ENCODE measurements at regions not wholly inside any gene's neighbourhood (a gene's known extent, or its start where the extent isn't known, plus 50 kb on each side); places are given as distances from the start of the nearest gene placed in this dataset.

DNA sequence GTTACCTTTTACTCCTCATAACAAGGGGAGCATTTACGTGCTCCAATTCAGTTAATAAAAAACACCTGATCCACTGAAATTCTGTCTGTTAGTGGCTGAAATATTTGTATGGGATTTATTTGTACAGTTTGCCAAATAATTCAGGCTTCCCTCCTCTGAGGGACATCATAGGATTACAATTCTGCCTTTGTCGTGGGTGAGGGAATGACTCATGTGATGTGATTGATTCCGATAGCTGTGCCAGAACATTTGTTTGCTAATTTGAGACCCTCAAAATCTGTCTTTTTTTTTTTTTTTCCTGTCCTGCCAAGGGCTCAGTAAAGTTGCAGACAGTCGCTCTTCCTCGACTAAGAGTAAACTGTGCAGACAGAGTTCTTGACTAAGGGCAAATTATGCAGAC, 612.6 kb upstream of the CDH2 start:
- intact Hi-C loops (cut with micrococcal nuclease), result no loop called here
- Mint-ChIP-seq H3K27ac (no peak overlapping the region), H3K27me3 (no peaks in the 10 kb centered on the region), H3K9me3 (no peaks in the 10 kb centered on the region), H3K4me3 (no peak overlapping the region), H3K36me3 (ENCODE audit: low read depth) (no peaks in the 10 kb centered on the region), H3K4me1 (no peaks in the 10 kb centered on the region)
- TF ChIP-seq, protein P1, sequence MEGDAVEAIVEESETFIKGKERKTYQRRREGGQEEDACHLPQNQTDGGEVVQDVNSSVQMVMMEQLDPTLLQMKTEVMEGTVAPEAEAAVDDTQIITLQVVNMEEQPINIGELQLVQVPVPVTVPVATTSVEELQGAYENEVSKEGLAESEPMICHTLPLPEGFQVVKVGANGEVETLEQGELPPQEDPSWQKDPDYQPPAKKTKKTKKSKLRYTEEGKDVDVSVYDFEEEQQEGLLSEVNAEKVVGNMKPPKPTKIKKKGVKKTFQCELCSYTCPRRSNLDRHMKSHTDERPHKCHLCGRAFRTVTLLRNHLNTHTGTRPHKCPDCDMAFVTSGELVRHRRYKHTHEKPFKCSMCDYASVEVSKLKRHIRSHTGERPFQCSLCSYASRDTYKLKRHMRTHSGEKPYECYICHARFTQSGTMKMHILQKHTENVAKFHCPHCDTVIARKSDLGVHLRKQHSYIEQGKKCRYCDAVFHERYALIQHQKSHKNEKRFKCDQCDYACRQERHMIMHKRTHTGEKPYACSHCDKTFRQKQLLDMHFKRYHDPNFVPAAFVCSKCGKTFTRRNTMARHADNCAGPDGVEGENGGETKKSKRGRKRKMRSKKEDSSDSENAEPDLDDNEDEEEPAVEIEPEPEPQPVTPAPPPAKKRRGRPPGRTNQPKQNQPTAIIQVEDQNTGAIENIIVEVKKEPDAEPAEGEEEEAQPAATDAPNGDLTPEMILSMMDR (IDR thresholded peaks at IDR 0.05), result no peak
- CTCF ChIA-PET, result no interaction called here
- POLR2A ChIA-PET, result no interaction called here
- ATAC-seq (ENCODE audit: low read depth), result no peak
- DNase-seq, result no peak

DNA sequence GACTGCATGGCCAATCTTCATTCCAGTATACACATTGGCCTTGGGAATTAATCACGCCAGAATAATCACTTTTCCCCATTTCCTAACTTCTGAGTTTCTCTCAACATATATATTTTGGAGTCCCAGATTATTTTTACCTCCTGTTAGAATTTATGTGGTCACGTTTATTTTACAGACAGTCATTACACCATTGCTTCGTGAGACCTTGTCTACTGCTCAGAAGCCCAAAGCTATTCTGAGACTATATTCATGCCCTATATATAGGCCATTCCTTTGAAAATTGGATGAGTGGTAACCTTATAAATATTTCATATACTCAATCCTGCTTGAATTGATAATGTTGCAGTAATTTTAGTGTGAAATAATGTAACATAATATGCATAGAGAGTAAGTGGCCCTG, 610.0 kb upstream of the CDH2 start:
- DNase-seq (no peak), ATAC-seq (ENCODE audit: low read depth) (no peak)
- ChIA-PET POLR2A (no interaction called here), CTCF (no interaction called here)
- intact Hi-C loops (cut with micrococcal nuclease), result no loop called here
- Mint-ChIP-seq H3K27ac (no peak overlapping the region), H3K4me1 (no peaks in the 10 kb centered on the region), H3K27me3 (no peaks in the 10 kb centered on the region), H3K36me3 (ENCODE audit: low read depth) (no peaks in the 10 kb centered on the region), H3K4me3 (no peak overlapping the region), H3K9me3 (peaks cover 2% of the 10 kb centered on the region)
- TF ChIP-seq, protein P1 (IDR thresholded peaks at IDR 0.05), result no peak

DNA sequence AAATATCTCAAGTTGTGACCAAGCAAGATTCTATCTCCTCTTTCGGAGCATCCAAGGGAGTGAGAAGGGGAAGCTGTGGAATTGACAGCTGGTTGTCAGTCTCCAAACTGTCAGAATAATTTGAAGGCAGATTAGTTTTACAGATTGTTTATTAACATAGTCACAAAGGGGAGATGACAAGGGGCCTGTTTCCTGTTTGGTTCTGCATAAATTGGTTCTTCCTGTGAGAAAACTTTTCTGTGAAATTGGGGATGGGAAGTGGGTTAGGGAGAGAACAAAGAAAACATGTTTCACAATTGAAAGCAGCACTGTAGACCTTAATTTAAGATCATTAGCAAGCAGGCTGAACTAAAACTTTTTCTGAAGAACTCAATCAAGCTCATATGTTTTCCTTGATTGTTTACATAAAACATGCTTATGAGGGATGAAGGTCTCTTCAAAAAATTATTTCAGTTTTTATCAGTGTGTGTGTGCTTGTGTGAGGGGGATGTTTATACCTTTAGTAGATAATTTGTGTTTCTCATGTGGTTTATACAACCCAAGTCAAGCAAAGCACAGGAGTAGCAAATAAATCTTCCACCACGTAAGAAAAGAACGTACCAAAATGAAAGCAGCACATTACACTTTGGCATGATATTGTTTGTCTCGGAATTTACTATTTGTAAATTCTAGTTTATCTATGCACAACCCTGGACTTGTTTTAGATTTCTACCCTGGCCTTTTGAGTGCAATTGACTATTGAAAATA, 604.9 kb upstream of the CDH2 start:
- H3K27me3 Mint-ChIP-seq, result no peaks in the 10 kb centered on the region
- TF ChIP-seq, protein P1 (IDR thresholded peaks at IDR 0.05), result no peak
- H3K9me3 Mint-ChIP-seq, result peaks cover 2% of the 10 kb centered on the region
- CTCF ChIA-PET, result no interaction called here
- DNase-seq (no peak), ATAC-seq (ENCODE audit: low read depth) (no peak)
- intact Hi-C loops (cut with micrococcal nuclease), result no loop called here
- no peaks in the 10 kb centered on the region for H3K4me1 Mint-ChIP-seq
- POLR2A ChIA-PET, result no interaction called here
- no peaks in the 10 kb centered on the region for H3K36me3 Mint-ChIP-seq (ENCODE audit: low read depth)
- H3K27ac Mint-ChIP-seq, result no peak overlapping the region
- H3K4me3 Mint-ChIP-seq, result no peak overlapping the region

DNA sequence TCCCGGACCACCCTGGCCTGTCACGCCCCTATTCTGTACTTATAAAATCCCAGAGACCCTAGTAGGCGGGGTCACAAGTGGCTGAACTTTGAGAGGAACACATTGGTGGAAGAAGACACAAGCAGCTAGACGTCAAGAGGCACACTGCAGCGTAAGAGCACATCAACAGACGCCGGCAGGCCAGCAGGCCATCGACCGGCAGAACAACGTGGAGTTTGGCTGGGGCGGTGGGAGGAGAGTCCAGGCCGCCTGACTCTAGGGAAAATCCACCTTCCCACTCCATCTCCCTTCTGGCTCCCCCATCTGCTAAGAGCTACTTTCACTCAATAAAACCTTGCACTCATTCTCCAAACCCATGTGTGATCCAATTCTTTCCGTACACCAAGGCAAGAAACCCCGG, 601.8 kb upstream of the CDH2 start:
- TF ChIP-seq, protein P1 (IDR thresholded peaks at IDR 0.05), result no peak
- Mint-ChIP-seq H3K4me3 (no peak overlapping the region), H3K27ac (no peak overlapping the region), H3K9me3 (peaks cover 2% of the 10 kb centered on the region), H3K36me3 (ENCODE audit: low read depth) (no peaks in the 10 kb centered on the region), H3K27me3 (no peaks in the 10 kb centered on the region), H3K4me1 (no peaks in the 10 kb centered on the region)
- ChIA-PET CTCF (no interaction called here), POLR2A (no interaction called here)
- DNase-seq (no peak), ATAC-seq (ENCODE audit: low read depth) (no peak)
- intact Hi-C loops (cut with micrococcal nuclease), result no loop called here

DNA sequence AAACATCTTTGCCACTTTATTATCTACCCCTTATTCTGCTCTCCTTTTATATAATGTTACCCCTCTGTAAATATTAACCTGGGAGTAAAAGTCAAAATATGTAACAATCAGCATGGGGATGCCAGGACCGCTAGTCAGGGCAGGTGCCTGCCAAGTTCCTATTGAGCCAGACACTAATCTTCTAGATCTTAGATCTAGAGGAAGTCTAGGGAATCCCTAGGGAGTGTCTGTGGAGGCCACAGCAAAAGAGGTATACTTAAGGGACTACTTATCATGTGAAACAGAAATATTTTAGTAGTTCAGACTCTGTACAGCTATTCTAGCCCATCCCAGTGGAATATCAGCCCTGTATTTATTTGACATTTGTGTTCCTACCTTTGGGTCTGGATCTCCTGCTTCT, 600.8 kb upstream of the CDH2 start:
- Mint-ChIP-seq H3K4me1 (no peaks in the 10 kb centered on the region), H3K9me3 (peaks cover 2% of the 10 kb centered on the region), H3K36me3 (ENCODE audit: low read depth) (no peaks in the 10 kb centered on the region), H3K27me3 (no peaks in the 10 kb centered on the region), H3K27ac (no peak overlapping the region), H3K4me3 (no peak overlapping the region)
- no peak for ATAC-seq (ENCODE audit: low read depth)
- POLR2A ChIA-PET, result interaction anchor here (0.5 kb wide), 1 partner anchor 10 kb away, joined by 3 read pairs; no protein-coding TSS in a partner anchor
- TF ChIP-seq, protein P1 (IDR thresholded peaks at IDR 0.05), result no peak
- CTCF ChIA-PET, result no interaction called here
- intact Hi-C loops (cut with micrococcal nuclease), result no loop called here
- no peak for DNase-seq
